Activated naive CD4-positive, alpha-beta T cell treated with anti-CD3 and anti-CD28 coated beads, Interleukin-2, amount 50 U/mL, for 72 hours (primary cell): ENCODE measurements at regions not wholly inside any gene's neighbourhood (a gene's known extent, or its start where the extent isn't known, plus 50 kb on each side); places are given as distances from the start of the nearest gene placed in this dataset.

Experiments
- ATAC-seq, 2 donors: fragments of 150-1000 bp; cut with Tn5 transposase; 2 replicates each; pipeline ENCODE4 v1.10.0; 2021; ENCODE audit warnings: mild to moderate bottlenecking in 2 of 2, moderate library complexity in 2 of 2
- DNase-seq, 2 donors: peaks; one replicate each; pipeline ENCODE4 v3.0.0; 2021 to 2022; ENCODE audit warnings: low spot score in 2 of 2
- H3K27ac Mint-ChIP-seq, 2 donors: one replicate each; pipeline ENCODE4 v1.8.0; 2022; ENCODE audit warnings: mild to moderate bottlenecking in 2 of 2, mixed read lengths in 2 of 2
- H3K36me3 Mint-ChIP-seq, 2 donors: one replicate each; pipeline ENCODE4 v1.8.0; 2022; ENCODE audit warnings: mixed read lengths in 2 of 2
- H3K9me3 Mint-ChIP-seq, 2 donors: one replicate each; pipeline ENCODE4 v1.8.0; 2022; ENCODE audit warnings: mixed read lengths in 2 of 2

DNA sequence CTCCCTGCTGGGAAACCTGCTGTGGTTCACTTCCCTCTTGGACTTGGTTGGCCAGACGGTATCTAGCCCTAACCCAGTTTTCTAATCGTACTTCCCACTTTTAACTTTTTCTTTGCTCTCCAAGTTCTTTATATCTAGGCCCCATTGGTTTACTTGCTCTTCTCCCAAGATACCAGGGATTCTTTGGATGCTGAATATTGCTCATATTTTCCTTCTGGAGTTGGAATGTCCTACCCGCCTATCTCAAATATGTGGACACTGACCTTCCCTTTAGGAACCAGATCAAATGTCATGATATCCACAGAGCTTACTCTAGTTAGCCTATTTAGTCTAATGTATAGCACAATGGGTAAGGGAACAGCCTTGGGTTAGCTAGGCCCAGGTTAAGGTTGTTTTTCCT lies 228.6 kb downstream of the DACT1 start:
- H3K9me3 Mint-ChIP-seq = no peaks in the 10 kb centered on the region
- H3K36me3 Mint-ChIP-seq = no peaks in the 10 kb centered on the region
- DNase-seq (no peak), ATAC-seq (no peak)
- no peak overlapping the region for H3K27ac Mint-ChIP-seq

- ATAC-seq (no peak), DNase-seq (no peak)
- H3K27ac Mint-ChIP-seq = no peak overlapping the region
- H3K9me3 Mint-ChIP-seq = no peaks in the 10 kb centered on the region
- H3K36me3 Mint-ChIP-seq = no peaks in the 10 kb centered on the region
Observed at GRCh38 chr14:58870961-58871360, 233.2 kb downstream of the DACT1 start.

GRCh38 chr14:58871573-58871972 lies 233.8 kb downstream of the DACT1 start:
- ATAC-seq = no peak
- DNase-seq = no peak
- Mint-ChIP-seq H3K27ac (no peak overlapping the region), H3K36me3 (no peaks in the 10 kb centered on the region), H3K9me3 (no peaks in the 10 kb centered on the region)

DNA sequence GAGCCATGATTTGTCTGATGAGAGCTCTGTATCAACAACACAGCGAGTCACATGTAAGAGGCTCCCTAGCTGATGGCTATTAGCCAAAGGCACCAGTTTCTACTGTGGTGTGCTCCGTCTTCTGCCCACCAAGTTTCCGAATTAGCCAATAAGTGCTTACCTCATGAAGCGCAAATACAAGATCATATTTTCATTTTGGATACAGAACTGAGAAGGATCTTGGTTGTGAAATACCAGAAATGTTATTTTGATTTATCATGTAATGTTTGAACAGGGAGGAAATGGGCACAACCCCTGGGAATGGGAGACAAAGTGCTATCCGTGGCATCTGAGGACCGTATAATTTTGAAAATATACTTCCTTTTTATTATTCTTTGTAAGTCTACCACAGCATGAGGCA lies 234.3 kb downstream of the DACT1 start:
- DNase-seq = no peak
- Mint-ChIP-seq H3K27ac (no peak overlapping the region), H3K36me3 (no peaks in the 10 kb centered on the region), H3K9me3 (no peaks in the 10 kb centered on the region)
- no peak for ATAC-seq

DNA sequence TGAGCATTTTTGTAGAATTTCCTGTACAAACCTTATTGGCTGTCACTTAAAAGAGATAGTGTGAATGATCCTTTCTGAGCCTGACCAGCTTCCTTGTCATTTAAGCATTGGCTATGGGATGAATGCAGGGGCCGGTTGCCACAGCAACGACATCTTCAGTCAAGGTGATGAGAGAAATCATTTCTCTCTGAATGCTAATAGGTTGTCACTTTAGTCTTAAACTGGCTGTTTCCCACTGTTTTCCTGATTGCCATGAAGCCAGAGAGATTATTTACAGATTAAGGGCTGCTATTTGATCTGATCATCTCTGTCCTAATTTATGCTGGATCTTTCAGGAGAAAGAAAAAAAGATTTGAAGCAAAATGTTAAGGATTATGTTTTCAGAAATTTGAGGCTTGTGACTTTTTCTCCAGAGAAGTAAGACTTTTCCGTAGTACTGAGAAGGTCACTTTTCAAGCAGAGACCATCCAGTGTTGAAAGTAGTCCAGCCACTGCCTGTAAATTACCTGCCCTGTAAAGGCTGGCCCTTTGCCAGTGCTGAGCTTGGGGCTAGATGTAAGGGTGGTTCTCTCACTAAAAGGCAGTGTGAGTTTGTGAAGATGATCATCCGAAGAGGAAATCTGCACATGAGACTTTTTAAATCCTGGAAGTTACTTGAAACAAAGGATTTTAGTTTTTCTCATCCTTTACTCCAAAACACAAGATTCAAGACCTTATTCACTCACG lies 235.6 kb downstream of the DACT1 start:
- H3K36me3 Mint-ChIP-seq = no peaks in the 10 kb centered on the region
- no peak for ATAC-seq

GRCh38 chr14:58875613-58876012 lies 237.9 kb downstream of the DACT1 start:
- Mint-ChIP-seq H3K36me3 (no peaks in the 10 kb centered on the region), H3K9me3 (peaks cover 0 to 3% of the 10 kb centered on the region in 2 donors), H3K27ac (no peak overlapping the region)
- no peak for ATAC-seq
- DNase-seq = no peak

More for the DNA sequence above, 235.6 kb downstream of the DACT1 start:
- H3K27ac Mint-ChIP-seq = no peak overlapping the region
- no peak for DNase-seq
- peaks cover 0 to under 1% of the 10 kb centered on the region in 2 donors for H3K9me3 Mint-ChIP-seq

- no peak overlapping the region for H3K27ac Mint-ChIP-seq
- peaks cover 0 to 3% of the 10 kb centered on the region in 2 donors for H3K9me3 Mint-ChIP-seq
- no peaks in the 10 kb centered on the region for H3K36me3 Mint-ChIP-seq
- ATAC-seq (no peak), DNase-seq (no peak)
Observed at GRCh38 chr14:58876608-58877007, 238.8 kb downstream of the DACT1 start.

GRCh38 chr14:58878439-58879139 lies 240.8 kb downstream of the DACT1 start:
- Mint-ChIP-seq H3K9me3 (peaks cover 0 to 3% of the 10 kb centered on the region in 2 donors), H3K36me3 (no peaks in the 10 kb centered on the region), H3K27ac (no peak overlapping the region)
- no peak for ATAC-seq
- no peak for DNase-seq

GRCh38 chr14:58881433-58881832 lies 243.7 kb downstream of the DACT1 start:
- no peak for ATAC-seq
- H3K9me3 Mint-ChIP-seq = peaks cover 0 to 3% of the 10 kb centered on the region in 2 donors
- DNase-seq = no peak
- H3K36me3 Mint-ChIP-seq = no peaks in the 10 kb centered on the region
- H3K27ac Mint-ChIP-seq = no peak overlapping the region

DNA sequence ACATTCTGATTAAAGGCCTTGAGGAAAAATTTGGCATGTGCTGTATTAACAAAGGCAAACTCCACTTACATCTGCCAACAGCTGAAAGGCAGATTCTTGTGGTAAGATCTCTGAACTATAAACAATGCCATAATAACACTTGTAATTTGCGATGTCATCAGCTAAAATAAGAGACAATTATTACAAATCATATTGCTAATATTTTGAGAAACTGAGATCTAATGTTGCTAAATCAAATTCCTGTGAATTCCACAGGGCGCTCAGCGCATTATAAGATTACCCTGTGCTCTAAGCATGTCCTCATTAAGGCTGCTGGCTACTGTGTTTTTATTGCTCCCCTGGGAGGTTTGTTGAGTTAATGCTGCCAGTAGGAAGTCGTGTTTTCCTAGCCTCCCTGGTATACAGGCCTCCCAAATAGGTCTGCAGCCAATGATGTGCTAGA lies 244.8 kb downstream of the DACT1 start:
- Mint-ChIP-seq H3K27ac (no peak overlapping the region), H3K9me3 (peaks cover 0 to 3% of the 10 kb centered on the region in 2 donors), H3K36me3 (no peaks in the 10 kb centered on the region)
- DNase-seq = no peak
- no peak for ATAC-seq

DNA sequence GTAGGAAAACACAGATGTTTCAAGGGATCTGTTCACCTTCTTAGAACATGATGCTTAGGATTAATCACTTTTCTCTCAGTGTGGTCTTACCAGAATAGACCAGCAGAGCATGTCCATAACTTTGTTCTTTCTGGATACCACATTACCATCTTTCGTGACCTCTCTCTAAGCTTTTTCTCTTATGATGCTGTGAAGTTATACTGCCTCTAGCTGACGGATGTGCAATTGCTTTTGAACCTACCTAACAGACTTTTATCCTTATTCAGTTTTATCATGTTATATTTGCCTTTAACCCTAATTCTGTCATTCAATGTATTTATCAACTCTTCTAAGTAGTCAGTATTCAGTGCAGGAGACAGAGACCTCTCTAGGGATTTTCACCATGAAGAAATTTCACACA lies 246.7 kb downstream of the DACT1 start:
- DNase-seq (no peak), ATAC-seq (no peak)
- Mint-ChIP-seq H3K9me3 (no peaks in the 10 kb centered on the region), H3K27ac (no peak overlapping the region), H3K36me3 (no peaks in the 10 kb centered on the region)

DNA sequence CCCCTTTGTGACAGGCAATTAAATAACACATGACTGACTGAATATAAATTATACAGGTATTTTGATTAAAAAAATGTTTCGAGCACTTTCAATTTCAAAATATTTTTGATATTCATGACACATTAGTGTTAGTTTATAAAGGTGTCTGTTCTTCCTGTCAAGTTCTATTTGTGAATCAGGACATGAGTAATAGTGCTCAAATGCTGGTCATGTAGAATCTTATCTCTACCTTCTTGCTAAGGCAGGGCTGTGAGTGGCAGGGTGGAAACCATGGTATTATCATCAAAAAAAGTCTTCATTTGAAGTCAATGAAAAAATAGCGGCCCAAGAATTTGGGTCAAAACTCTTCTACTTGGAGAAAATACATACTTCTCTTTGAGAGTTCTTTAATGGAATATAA lies 250.2 kb downstream of the DACT1 start:
- no peak for DNase-seq
- ATAC-seq = no peak
- no peak overlapping the region for H3K27ac Mint-ChIP-seq
- H3K36me3 Mint-ChIP-seq = no peaks in the 10 kb centered on the region
- no peaks in the 10 kb centered on the region for H3K9me3 Mint-ChIP-seq

- H3K27ac Mint-ChIP-seq = no peak overlapping the region
- H3K36me3 Mint-ChIP-seq = no peaks in the 10 kb centered on the region
- peaks cover 0 to 3% of the 10 kb centered on the region in 2 donors for H3K9me3 Mint-ChIP-seq
- DNase-seq = no peak
- ATAC-seq = peak in 1 of 2 donors; percentile 41
Observed at GRCh38 chr14:58898655-58899316, 261.0 kb downstream of the DACT1 start.

- DNase-seq (no peak), ATAC-seq (no peak)
- Mint-ChIP-seq H3K27ac (no peak overlapping the region), H3K36me3 (no peaks in the 10 kb centered on the region), H3K9me3 (peaks cover 0 to 3% of the 10 kb centered on the region in 2 donors)
Observed at GRCh38 chr14:58899317-58899713, 261.6 kb downstream of the DACT1 start.

- ATAC-seq = no peak
- H3K36me3 Mint-ChIP-seq = no peaks in the 10 kb centered on the region
Observed at GRCh38 chr14:58901826-58902225, 264.1 kb downstream of the DACT1 start.

DNA sequence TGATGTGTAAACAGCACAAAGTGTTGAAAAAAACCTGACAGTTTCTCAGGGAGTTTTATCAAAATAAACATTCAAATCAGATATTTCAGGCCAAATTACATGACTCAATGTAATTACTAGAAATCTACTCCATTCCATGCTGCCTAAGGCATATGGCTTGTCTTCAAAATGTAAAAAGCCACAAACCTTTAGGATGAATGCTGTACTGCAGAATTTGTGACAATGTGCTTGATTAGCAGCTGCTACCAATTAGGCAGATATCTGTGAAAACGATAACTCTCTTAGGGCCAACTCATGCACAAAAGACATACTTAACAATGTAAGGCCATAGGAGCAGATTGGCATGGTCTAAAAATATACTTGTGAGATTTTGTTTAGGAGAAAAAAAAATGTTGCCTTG lies 267.0 kb downstream of the DACT1 start:
- DNase-seq (no peak), ATAC-seq (no peak)
- H3K27ac Mint-ChIP-seq = no peak overlapping the region
- no peaks in the 10 kb centered on the region for H3K36me3 Mint-ChIP-seq
- H3K9me3 Mint-ChIP-seq = no peaks in the 10 kb centered on the region

More at GRCh38 chr14:58901826-58902225, 264.1 kb downstream of the DACT1 start:
- Mint-ChIP-seq H3K27ac (no peak overlapping the region), H3K9me3 (peaks cover 0 to 3% of the 10 kb centered on the region in 2 donors)
- DNase-seq = no peak

DNA sequence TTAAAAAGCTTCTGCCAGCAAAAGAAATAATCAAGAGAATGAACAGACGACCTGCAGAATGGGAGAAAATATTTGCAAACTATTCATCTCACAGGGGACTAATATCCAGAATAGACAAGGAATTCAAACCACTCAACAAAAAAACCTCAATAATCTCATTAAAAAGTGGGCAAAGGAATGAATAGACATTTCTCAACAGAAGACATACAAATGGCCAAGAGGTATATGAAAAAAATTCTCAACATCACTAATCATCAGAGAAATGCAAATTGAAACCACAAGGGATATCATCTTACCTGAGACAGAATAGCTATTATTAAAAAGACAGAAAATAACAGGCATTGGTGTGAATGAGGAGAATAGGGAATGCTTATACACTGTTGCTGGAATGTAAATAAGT lies 270.0 kb downstream of the DACT1 start:
- H3K27ac Mint-ChIP-seq = no peak overlapping the region
- H3K9me3 Mint-ChIP-seq = no peaks in the 10 kb centered on the region
- DNase-seq (no peak), ATAC-seq (no peak)
- H3K36me3 Mint-ChIP-seq = no peaks in the 10 kb centered on the region
